K562 (cell line): ENCODE measurements at regions not wholly inside any gene's neighbourhood (a gene's known extent, or its start where the extent isn't known, plus 50 kb on each side); places are given as distances from the start of the nearest gene placed in this dataset.

Source experiments
- ATAC-seq: fragments of 200-7000 bp; cut with Tn5 transposase; 3 replicates; pipeline ENCODE4 v1.9.1; 2020; ENCODE audit warnings: moderate library complexity
- BruUV-seq: library from RNA; stranded (reverse); fragments of 400-500 nt; replicated peaks from 2 replicates; lab custom pipeline; 2021; lab: Mats Ljungman, UMichigan
- CTCF ChIA-PET: fragments of 300-600 bp; formaldehyde crosslinking; extraction: SDS; loops from one replicate; lab custom pipeline; 2021; ENCODE audit warnings: low intra/inter-chr PET ratio; lab: Yijun Ruan, JAX
- POLR2A ChIA-PET: fragments of 300-600, 350-650 bp; sonication (Branson Sonifier 250); formaldehyde crosslinking; extraction: SDS; loops from one replicate; lab custom pipeline; 2021; ENCODE audit warnings: antibody characterized with exemption, inconsistent platforms; lab: Yijun Ruan, JAX
- DNase-seq, 4 experiments: peaks; one replicate each; pipeline versions ENCODE4 v3.0.0 to v3.0.0-alpha.2; 2011 to 2018; ENCODE audit warnings: low spot score in 3 of 4, mixed read lengths in 3 of 4; ENCODE audit errors: extremely low read depth in 1 of 4
- FAIRE-seq: peaks from 2 replicates; lab custom pipeline; 2011; peaks lifted over from hg19 to GRCh38; lab: Jason Lieb, UNC
- H2AFZ ChIP-seq: 2 replicates; pipeline ENCODE4 v1.6.0; 2011; ENCODE audit warnings: low read depth, low read length, control low read depth, inconsistent platforms
- H3K27ac ChIP-seq: fragments of 200-600 bp; 3 replicates; pipeline ENCODE4 v1.8.0; 2011; ENCODE audit warnings: low read depth, mild to moderate bottlenecking, control low read depth, inconsistent platforms, low read length, moderate library complexity, mixed read lengths; ENCODE audit errors: extremely low read depth
- H3K27me3 ChIP-seq, 2 experiments: fragments of 300-600 bp in 1 of 2; 2 replicates in 1 of 2; 3 replicates in 1 of 2; pipeline versions ENCODE4 v1.6.0 to v1.8.0; 2011; ENCODE audit warnings: inconsistent platforms in 2 of 2, low read length in 2 of 2, mild to moderate bottlenecking in 1 of 2, mixed read lengths in 1 of 2, moderate library complexity in 1 of 2; ENCODE audit not compliant: control insufficient read depth in 2 of 2, insufficient read depth in 2 of 2
- H3K36me3 ChIP-seq: fragments of 300-600 bp; 3 replicates; pipeline ENCODE4 v1.8.0; 2011; ENCODE audit warnings: mild to moderate bottlenecking, low read length, inconsistent platforms; ENCODE audit not compliant: control insufficient read depth, insufficient read depth
- H3K4me1 ChIP-seq, 2 experiments: fragments of 200-600 bp in 1 of 2; replicated peaks in 1 of 2; 2 replicates in 1 of 2; 3 replicates in 1 of 2; pipeline versions ENCODE4 v1.5.1 to v1.8.0; 2011; ENCODE audit warnings: inconsistent platforms in 2 of 2, low read length in 2 of 2, mild to moderate bottlenecking in 1 of 2, mixed read lengths in 1 of 2, moderate library complexity in 1 of 2; ENCODE audit not compliant: control insufficient read depth in 2 of 2, insufficient read depth in 2 of 2
- H3K4me2 ChIP-seq: 2 replicates; pipeline ENCODE4 v1.6.1; 2011; ENCODE audit warnings: low read length, control low read depth, inconsistent platforms, mixed read lengths; ENCODE audit not compliant: insufficient read depth
- H3K4me3 ChIP-seq: fragments of 200-600 bp; sonication (generic), shearing (Covaris generic); 2 replicates; pipeline ENCODE4 v1.5.1; 2016; ENCODE audit warnings: control low read depth, inconsistent platforms
- H3K79me2 ChIP-seq: fragments of 200-600 bp; 3 replicates; pipeline ENCODE4 v1.8.0; 2011; ENCODE audit warnings: low read length, inconsistent platforms; ENCODE audit not compliant: control insufficient read depth, insufficient read depth
- H3K9ac ChIP-seq, 2 experiments: 2 replicates each; pipeline versions ENCODE4 v1.6.0 to v1.6.1; 2011; ENCODE audit warnings: low read depth in 2 of 2, low read length in 2 of 2, control low read depth in 1 of 2, inconsistent platforms in 1 of 2, mild to moderate bottlenecking in 1 of 2, mixed read lengths in 1 of 2; ENCODE audit not compliant: insufficient read depth in 1 of 2
- H3K9me1 ChIP-seq: one replicate; pipeline ENCODE4 v1.6.0; 2011; ENCODE audit warnings: inconsistent platforms, mild to moderate bottlenecking, low read length, moderate library complexity; ENCODE audit not compliant: control insufficient read depth, insufficient read depth
- H3K9me3 ChIP-seq: replicated peaks from 2 replicates; pipeline ENCODE4 v1.5.1; 2011; ENCODE audit warnings: low read depth, low read length, inconsistent platforms; ENCODE audit not compliant: control insufficient read depth, insufficient read depth
- H4K20me1 ChIP-seq: replicated peaks from 2 replicates; pipeline ENCODE4 v1.6.1; 2011; ENCODE audit warnings: low read length, inconsistent platforms, mixed read lengths; ENCODE audit not compliant: control insufficient read depth, insufficient read depth
- C11orf30 ChIP-seq: fragments of 450-650 bp; IDR thresholded peaks from 2 replicates; pipeline ENCODE4 v1.6.1; 2016; ENCODE audit warnings: low read depth, mild to moderate bottlenecking
- FOXA3 ChIP-seq, 2 experiments: fragments of 450-650 bp in 1 of 2; sonication (generic) in 1 of 2; formaldehyde crosslinking; IDR thresholded peaks in 1 of 2; conservative IDR thresholded peaks in 1 of 2; 2 replicates each; pipeline versions ENCODE4 v1.4.0 to v1.8.0; 2020 to 2022; ENCODE audit warnings: mild to moderate bottlenecking in 2 of 2, missing genetic modification reagents in 1 of 2
- NR1H2 ChIP-seq: sonication (generic); formaldehyde crosslinking; IDR thresholded peaks from 2 replicates; pipeline ENCODE4 v1.4.0; 2020; ENCODE audit warnings: mild to moderate bottlenecking, missing genetic modification reagents
- RBM14 ChIP-seq: fragments of 200-400 bp; formaldehyde crosslinking; IDR thresholded peaks from 2 replicates; pipeline ENCODE4 v1.6.1; 2018; ENCODE audit warnings: low read depth, mild to moderate bottlenecking, low read length, moderate library complexity, borderline replicate concordance; ENCODE audit not compliant: insufficient read depth
- TEAD2 ChIP-seq: fragments of 450-650 bp; IDR thresholded peaks from 2 replicates; pipeline ENCODE4 v1.6.1; 2016; ENCODE audit warnings: missing genetic modification characterization, control low read depth, missing compliant biosample characterization
- THRAP3 ChIP-seq: fragments of 450-650 bp; IDR thresholded peaks from 2 replicates; pipeline ENCODE4 v1.6.1; 2016; ENCODE audit warnings: mild to moderate bottlenecking, inconsistent platforms, borderline replicate concordance
- ZNF212 ChIP-seq: fragments of 450-650 bp; formaldehyde crosslinking; IDR thresholded peaks from 2 replicates; pipeline ENCODE4 v1.4.0; 2020; ENCODE audit warnings: mild to moderate bottlenecking
- in situ Hi-C: fragments of 300-500 bp; cut with MboI; formaldehyde crosslinking; loops from 4 replicates; pipeline ENCODE4 v1.15.0; 2018; ENCODE audit warnings: inconsistent platforms, mixed read lengths
- intact Hi-C: fragments of 100-400 bp; cut with micrococcal nuclease; formaldehyde crosslinking; loops from 2 replicates; pipeline ENCODE4 v1.14.2; 2022
- TF ChIP-seq, protein P1 (sequence below): fragments of 250-450 bp; sonication (Bioruptor Pico); IDR thresholded peaks from 2 replicates; pipeline ENCODE4 v1.8.0; 2021; ENCODE audit warnings: mild to moderate bottlenecking, moderate library complexity
- TF ChIP-seq, protein P2 (sequence below): fragments of 450-650 bp; formaldehyde crosslinking; IDR thresholded peaks from 2 replicates; pipeline ENCODE4 v1.4.0; 2020; ENCODE audit warnings: mild to moderate bottlenecking, mixed read lengths
- TF ChIP-seq, protein P3 (sequence below): fragments of 250-450 bp; sonication (Bioruptor Pico); IDR thresholded peaks from 2 replicates; pipeline ENCODE4 v1.8.0; 2022; ENCODE audit warnings: moderate library complexity, mild to moderate bottlenecking, inconsistent platforms
- TF ChIP-seq, protein P4 (sequence below): fragments of 250-450 bp; sonication (Bioruptor Pico); IDR thresholded peaks from 2 replicates; pipeline ENCODE4 v1.4.0; 2020; ENCODE audit warnings: borderline replicate concordance
- TF ChIP-seq, protein P5 (sequence below): fragments of 450-650 bp; conservative IDR thresholded peaks from 2 replicates; pipeline ENCODE4 v1.6.1; 2016; ENCODE audit warnings: missing genetic modification characterization, low read depth, mild to moderate bottlenecking, control low read depth, missing compliant biosample characterization

DNA sequence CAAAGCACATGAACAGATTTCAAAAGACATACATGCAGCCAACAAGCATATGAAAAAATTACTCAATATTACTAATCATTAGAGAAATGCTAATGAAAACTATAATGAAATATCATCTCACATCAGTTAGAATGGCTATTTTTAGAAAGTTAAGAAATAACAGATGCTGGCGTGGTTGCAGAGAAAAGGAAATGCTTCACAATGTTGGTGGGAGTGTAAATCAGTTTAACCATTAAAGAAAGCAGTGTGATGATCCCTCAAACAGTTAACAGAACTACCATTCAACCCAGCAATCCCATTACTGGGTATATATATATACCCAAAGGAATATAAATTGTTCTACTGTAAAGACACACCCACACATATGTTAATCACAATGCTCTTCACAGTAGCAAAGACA is 117.7 kb upstream of the SETBP1 start (continued):
- TF ChIP-seq, protein P1, sequence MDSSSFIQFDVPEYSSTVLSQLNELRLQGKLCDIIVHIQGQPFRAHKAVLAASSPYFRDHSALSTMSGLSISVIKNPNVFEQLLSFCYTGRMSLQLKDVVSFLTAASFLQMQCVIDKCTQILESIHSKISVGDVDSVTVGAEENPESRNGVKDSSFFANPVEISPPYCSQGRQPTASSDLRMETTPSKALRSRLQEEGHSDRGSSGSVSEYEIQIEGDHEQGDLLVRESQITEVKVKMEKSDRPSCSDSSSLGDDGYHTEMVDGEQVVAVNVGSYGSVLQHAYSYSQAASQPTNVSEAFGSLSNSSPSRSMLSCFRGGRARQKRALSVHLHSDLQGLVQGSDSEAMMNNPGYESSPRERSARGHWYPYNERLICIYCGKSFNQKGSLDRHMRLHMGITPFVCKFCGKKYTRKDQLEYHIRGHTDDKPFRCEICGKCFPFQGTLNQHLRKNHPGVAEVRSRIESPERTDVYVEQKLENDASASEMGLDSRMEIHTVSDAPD (CRISPR knock-in tag), result no peak
- TF ChIP-seq, protein P2, sequence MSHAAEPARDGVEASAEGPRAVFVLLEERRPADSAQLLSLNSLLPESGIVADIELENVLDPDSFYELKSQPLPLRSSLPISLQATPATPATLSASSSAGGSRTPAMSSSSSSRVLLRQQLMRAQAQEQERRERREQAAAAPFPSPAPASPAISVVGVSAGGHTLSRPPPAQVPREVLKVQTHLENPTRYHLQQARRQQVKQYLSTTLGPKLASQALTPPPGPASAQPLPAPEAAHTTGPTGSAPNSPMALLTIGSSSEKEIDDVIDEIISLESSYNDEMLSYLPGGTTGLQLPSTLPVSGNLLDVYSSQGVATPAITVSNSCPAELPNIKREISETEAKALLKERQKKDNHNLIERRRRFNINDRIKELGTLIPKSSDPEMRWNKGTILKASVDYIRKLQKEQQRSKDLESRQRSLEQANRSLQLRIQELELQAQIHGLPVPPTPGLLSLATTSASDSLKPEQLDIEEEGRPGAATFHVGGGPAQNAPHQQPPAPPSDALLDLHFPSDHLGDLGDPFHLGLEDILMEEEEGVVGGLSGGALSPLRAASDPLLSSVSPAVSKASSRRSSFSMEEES (CRISPR knock-in tag), result no peak
- TF ChIP-seq NR1H2, result no peak

DNA sequence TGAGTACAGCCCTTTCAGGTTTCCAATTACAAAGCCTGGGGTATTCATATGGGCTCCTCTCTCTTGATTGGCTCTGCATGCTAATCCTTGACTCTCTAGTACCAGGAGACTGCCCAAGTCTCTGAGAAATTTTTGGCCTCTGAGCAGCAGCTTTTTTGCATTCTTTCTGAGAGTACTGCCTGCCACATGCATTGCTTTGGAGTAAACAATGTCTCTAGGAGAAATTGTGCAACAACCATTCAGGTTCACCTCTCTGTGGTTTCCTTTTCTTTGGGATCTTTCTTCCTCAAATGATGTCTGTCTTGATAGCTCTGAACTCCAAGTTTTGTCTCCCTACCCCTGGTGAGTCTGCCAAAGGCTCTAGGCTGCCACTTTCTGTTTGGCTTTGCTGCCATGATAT is 115.8 kb upstream of the SETBP1 start:
- no peaks in the 10 kb centered on the region for H4K20me1 ChIP-seq
- no peak overlapping the region for H3K9ac ChIP-seq
- no peaks in the 10 kb centered on the region for H3K4me1 ChIP-seq
- H3K27ac ChIP-seq, result no peak overlapping the region
- no peak for FAIRE-seq
- ATAC-seq, result no peak
- intact Hi-C loops (no loop called here), in situ Hi-C loops (no loop called here)
- ChIA-PET CTCF (no interaction called here), POLR2A (no interaction called here)
- no peaks in the 10 kb centered on the region for H3K9me3 ChIP-seq
- H3K4me2 ChIP-seq, result no peak overlapping the region
- H2AFZ ChIP-seq, result no peak overlapping the region
- H3K27me3 ChIP-seq, result no peaks in the 10 kb centered on the region
- H3K9me1 ChIP-seq, result no peaks in the 10 kb centered on the region
- H3K36me3 ChIP-seq, result no peaks in the 10 kb centered on the region
- H3K79me2 ChIP-seq, result no peaks in the 10 kb centered on the region
- no peak overlapping the region for H3K4me3 ChIP-seq
- DNase-seq, result no peak
- BruUV-seq, result no TSS peak
- no peak for TF ChIP-seq TEAD2 (tag)
- TF ChIP-seq FOXA3 (CRISPR knock-in tag; conservative IDR thresholded peaks at IDR 0.05 in 1 of 2, IDR thresholded peaks at IDR 0.05 in 1 of 2), result no peak
- TF ChIP-seq, protein P3, sequence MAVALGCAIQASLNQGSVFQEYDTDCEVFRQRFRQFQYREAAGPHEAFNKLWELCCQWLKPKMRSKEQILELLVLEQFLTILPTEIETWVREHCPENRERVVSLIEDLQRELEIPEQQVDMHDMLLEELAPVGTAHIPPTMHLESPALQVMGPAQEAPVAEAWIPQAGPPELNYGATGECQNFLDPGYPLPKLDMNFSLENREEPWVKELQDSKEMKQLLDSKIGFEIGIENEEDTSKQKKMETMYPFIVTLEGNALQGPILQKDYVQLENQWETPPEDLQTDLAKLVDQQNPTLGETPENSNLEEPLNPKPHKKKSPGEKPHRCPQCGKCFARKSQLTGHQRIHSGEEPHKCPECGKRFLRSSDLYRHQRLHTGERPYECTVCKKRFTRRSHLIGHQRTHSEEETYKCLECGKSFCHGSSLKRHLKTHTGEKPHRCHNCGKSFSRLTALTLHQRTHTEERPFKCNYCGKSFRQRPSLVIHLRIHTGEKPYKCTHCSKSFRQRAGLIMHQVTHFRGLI (CRISPR knock-in tag), result no peak
- TF ChIP-seq, protein P4, sequence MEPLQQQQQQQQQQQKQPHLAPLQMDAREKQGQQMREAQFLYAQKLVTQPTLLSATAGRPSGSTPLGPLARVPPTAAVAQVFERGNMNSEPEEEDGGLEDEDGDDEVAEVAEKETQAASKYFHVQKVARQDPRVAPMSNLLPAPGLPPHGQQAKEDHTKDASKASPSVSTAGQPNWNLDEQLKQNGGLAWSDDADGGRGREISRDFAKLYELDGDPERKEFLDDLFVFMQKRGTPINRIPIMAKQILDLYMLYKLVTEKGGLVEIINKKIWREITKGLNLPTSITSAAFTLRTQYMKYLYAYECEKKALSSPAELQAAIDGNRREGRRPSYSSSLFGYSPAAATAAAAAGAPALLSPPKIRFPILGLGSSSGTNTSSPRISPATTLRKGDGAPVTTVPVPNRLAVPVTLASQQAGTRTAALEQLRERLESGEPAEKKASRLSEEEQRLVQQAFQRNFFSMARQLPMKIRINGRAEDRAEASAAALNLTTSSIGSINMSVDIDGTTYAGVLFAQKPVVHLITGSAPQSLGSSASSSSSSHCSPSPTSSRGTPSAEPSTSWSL, result no peak
- TF ChIP-seq, protein P5, sequence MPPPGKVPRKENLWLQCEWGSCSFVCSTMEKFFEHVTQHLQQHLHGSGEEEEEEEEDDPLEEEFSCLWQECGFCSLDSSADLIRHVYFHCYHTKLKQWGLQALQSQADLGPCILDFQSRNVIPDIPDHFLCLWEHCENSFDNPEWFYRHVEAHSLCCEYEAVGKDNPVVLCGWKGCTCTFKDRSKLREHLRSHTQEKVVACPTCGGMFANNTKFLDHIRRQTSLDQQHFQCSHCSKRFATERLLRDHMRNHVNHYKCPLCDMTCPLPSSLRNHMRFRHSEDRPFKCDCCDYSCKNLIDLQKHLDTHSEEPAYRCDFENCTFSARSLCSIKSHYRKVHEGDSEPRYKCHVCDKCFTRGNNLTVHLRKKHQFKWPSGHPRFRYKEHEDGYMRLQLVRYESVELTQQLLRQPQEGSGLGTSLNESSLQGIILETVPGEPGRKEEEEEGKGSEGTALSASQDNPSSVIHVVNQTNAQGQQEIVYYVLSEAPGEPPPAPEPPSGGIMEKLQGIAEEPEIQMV (tag), result no peak
- TF ChIP-seq ZNF212 (CRISPR knock-in tag), result no peak
- no peak for TF ChIP-seq THRAP3
- no peak for TF ChIP-seq RBM14
- TF ChIP-seq C11orf30, result no peak
